GM10266 (cell line): ENCODE measurements at regions not wholly inside any gene's neighbourhood (a gene's known extent, or its start where the extent isn't known, plus 50 kb on each side); places are given as distances from the start of the nearest gene placed in this dataset.

Source experiments
- DNase-seq: peaks from one replicate; pipeline ENCODE4 v3.0.0; 2012; ENCODE audit errors: extremely low spot score
- CTCF ChIP-seq: IDR thresholded peaks from 2 replicates; pipeline ENCODE4 v1.5.1; 2012; ENCODE audit warnings: mild to moderate bottlenecking, low read depth; ENCODE audit not compliant: control insufficient read depth, insufficient read depth; ENCODE audit errors: missing control alignments

DNA sequence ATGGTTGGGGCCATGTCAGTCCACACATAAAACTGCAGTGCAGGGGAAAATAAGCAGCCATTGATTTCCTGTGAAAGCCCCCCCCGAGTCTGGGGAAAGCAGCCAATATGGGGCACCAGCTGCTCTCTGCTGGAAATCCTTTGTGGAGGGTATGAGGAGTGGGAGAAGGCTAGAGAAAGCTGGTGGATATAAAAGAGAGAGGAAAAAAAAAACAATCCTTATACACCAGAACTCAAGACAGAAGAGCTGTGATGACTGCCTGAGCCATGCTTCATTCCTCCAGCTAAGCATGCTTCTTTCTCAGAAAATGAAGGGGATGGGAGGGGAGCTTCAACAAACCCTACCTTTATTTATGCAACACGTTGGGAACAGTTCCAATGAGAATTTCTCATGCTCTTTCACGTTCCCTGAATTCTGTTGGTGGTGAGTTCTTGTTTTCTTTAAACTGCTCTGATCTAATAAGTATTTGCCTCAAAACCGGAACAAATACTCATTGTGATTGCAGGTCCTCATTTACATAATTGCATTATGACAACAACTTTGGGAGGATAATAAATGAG, 688.0 kb upstream of the SEMA6A start:
- DNase-seq = no peak

DNA sequence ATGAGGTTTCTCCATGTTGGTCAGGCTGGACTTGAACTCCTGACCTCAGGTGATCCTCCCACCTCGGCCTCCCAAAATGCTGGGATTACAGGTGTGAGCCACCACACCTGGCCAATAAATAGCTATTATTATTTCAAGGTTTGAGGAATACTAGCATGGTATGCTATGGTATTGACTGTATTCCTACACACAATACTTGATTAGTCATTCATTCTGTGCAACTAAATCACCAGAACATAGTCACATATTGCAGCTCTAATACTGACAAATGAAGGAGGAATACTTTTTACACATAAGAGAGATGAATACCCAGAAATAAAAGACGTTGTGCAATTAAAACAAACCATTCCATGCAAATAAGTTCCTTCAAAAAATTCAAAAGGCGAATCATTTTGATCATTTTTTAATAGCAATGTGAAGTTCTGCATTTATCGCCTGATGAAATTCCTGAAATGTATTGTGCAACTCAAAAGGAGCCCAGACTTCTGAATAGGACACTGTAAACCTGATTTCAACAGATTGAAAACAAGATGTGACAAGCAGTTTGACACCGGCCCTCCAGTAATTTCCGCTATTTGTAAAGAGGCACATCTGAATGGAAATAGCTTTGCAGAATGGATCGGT, 687.4 kb upstream of the SEMA6A start:
- TF ChIP-seq CTCF = no peak
- no peak for DNase-seq

More for the DNA sequence above, 688.0 kb upstream of the SEMA6A start:
- TF ChIP-seq CTCF = no peak

DNA sequence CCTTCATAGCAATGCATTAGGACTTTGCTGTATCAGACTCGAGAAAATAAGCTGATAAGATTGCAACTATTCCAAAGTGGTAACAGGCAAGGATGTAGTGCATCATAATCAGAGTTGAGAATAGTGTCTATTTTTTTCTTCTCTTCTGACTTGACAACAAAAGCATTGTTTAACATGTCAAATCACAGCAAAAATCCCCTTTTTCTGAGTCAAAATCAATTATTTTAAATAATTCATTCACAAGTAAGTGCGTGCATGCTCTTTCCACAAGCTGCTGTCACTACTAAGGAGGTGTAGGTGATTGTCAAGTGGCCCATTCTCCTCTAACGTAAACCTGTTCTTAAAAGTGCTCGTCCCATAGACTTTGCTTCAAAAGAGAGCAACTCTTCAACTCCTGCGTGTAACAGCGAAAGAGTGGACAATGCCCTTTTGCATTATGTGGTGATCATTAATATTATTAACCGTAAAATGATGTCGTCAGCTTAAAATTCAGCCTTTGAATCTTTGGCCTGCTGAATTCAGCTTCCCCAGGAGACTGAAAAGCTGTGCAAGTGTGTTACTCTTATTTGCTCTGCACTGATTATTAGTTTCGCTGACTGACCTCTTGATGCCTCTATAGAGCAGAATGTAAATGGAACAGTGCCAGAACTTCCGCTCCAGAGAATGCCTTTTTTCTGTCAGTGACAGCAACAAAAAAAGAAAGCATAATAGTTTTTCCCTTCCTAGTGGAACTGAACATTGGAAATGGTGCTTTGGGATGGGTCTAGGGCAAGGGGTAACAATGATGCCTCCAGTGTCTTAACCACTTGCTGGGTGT, 680.8 kb upstream of the SEMA6A start:
- TF ChIP-seq CTCF = no peak
- DNase-seq = no peak

DNA sequence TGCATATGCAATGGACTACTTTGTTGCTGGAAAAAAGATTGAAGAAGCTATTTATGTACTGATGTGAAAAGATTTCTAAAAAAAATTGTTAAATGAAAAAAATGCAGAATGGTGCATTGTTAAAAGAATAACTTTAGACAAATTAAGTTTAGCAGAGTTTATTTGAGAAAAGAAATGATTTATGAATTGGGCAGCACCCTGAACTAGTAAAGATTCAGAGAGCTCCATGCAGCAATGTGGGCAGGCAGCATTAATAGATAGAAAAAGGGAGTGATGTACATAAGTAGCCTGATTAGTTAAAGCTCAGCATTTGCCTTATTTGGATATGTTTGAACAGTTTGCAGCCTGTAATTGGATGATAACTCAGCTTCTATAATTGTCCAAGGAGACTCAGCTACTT, 677.9 kb upstream of the SEMA6A start:
- no peak for DNase-seq
- no peak for TF ChIP-seq CTCF

DNA sequence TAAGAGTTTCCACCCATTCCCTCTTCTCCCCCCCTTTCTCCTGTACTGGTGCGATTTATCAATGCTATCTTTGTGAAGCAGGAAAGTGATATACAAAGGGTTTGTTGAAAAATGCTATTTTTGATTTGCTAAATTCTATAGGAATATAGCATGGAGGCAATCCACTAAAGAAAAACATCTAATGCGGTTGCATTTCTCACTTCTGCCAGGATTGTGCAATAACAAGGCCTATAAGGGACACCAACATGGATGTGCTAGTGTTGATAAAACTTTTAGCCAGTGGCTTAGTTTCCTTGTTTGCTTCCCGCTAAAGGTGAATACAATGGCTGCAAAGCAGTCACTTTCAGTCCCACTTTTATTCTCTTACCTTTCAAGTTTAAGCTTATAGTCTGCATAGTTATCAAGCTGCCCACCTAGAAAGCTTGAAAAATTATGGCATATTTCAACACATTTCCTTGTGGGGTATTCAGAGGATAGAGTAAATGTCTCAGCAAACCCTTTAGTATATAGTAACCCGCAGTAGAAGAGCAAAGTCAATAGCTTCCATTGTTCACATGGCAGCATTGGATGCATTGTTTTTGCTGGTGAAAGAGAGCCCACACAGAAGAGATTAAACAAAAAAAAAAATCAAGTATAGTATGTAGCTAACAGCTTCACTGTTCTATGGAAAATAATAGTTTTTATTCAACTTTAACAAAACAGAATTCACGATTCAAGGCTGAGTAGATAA, 674.6 kb upstream of the SEMA6A start:
- no peak for DNase-seq
- no peak for TF ChIP-seq CTCF

- no peak for TF ChIP-seq CTCF
- DNase-seq = no peak
These were observed 671.8 kb upstream of the SEMA6A start for GRCh38 chr5:117246424-117246823.

DNA sequence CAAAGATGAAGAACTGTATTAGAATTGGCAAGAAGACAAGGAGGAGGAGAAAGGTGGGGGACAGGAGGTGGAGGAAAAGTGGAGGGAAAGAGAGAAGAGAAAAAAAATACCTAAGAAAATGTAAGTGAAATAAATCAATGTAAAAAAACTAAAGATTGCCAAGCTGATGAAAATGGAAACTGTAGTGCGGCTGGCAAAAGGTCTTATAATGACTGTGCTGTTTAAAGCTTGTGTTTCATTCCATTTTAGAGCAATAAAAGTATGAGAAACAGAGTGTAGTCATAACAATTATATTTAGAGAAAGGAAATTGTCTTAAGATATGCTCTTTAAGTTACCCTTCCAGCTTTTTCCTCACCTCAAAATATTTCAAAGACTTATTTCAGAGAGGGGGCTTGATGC, 670.5 kb upstream of the SEMA6A start:
- no peak for TF ChIP-seq CTCF
- no peak for DNase-seq
